HG02981 (cell line): ENCODE measurements at regions not wholly inside any gene's neighbourhood (a gene's known extent, or its start where the extent isn't known, plus 50 kb on each side); places are given as distances from the start of the nearest gene placed in this dataset.
"Not testable (repeated sequence)": the region's sequence is repeated elsewhere in the genome, so short reads cannot be mapped to it uniquely, and the experiment has no call there.

Experiments used
- ATAC-seq: cut with Tn5 transposase; IDR thresholded peaks from one replicate; pipeline ENCODE4 v1.9.1; 2021; ENCODE audit warnings: mild to moderate bottlenecking, moderate library complexity; ENCODE audit not compliant: unreplicated experiment

- no peak for ATAC-seq
Measured at GRCh38 chr9:89949111-89949510, 344.3 kb downstream of the GADD45G start.

- ATAC-seq: no peak
Measured at GRCh38 chr9:89951675-89952074, 346.9 kb downstream of the GADD45G start.

- ATAC-seq: no peak
Measured at GRCh38 chr9:89952401-89952800, 347.6 kb downstream of the GADD45G start.

- ATAC-seq: not testable (repeated sequence)
Measured at GRCh38 chr9:89953263-89953662, 348.5 kb downstream of the GADD45G start.

GRCh38 chr9:89953824-89954615 lies 349.2 kb downstream of the GADD45G start:
- no peak for ATAC-seq

- no peak for ATAC-seq
Measured at GRCh38 chr9:89955144-89955543, 350.3 kb downstream of the GADD45G start.

- ATAC-seq: no peak
Measured at GRCh38 chr9:89955626-89956025, 350.8 kb downstream of the GADD45G start.

GRCh38 chr9:89956331-89956730 lies 351.5 kb downstream of the GADD45G start:
- ATAC-seq: no peak

- no peak for ATAC-seq
Measured at GRCh38 chr9:89956907-89957306, 352.1 kb downstream of the GADD45G start.

- no peak for ATAC-seq
Measured at GRCh38 chr9:89958086-89958485, 353.3 kb downstream of the GADD45G start.

GRCh38 chr9:89961616-89962341 lies 357.0 kb downstream of the GADD45G start:
- no peak for ATAC-seq

GRCh38 chr9:89963280-89963679 lies 358.5 kb downstream of the GADD45G start:
- ATAC-seq: no peak

- no peak for ATAC-seq
Measured at GRCh38 chr9:89967527-89967926, 362.7 kb downstream of the GADD45G start.

GRCh38 chr9:89969156-89969675 lies 364.4 kb downstream of the GADD45G start:
- no peak for ATAC-seq

GRCh38 chr9:89969881-89970639 lies 365.2 kb downstream of the GADD45G start:
- ATAC-seq: no peak

- ATAC-seq: no peak
Measured at GRCh38 chr9:89970701-89971100, 365.9 kb downstream of the GADD45G start.

- no peak for ATAC-seq
Measured at GRCh38 chr9:89972535-89972934, 367.7 kb downstream of the GADD45G start.

GRCh38 chr9:89974582-89974981 lies 369.8 kb downstream of the GADD45G start:
- no peak for ATAC-seq

- ATAC-seq: no peak
Measured at GRCh38 chr9:89975024-89975423, 370.2 kb downstream of the GADD45G start.

GRCh38 chr9:89975630-89976029 lies 370.8 kb downstream of the GADD45G start:
- ATAC-seq: no peak

- no peak for ATAC-seq
Measured at GRCh38 chr9:89978185-89978584, 373.4 kb downstream of the GADD45G start.
